H9 (cell line): ENCODE measurements at regions not wholly inside any gene's neighbourhood (a gene's known extent, or its start where the extent isn't known, plus 50 kb on each side); places are given as distances from the start of the nearest gene placed in this dataset.

Source experiments
- DNase-seq: peaks from one replicate; pipeline ENCODE4 v3.0.0-alpha.2; 2017
- H2AFZ ChIP-seq: one replicate; pipeline ENCODE4 v1.6.1; 2013; ENCODE audit warnings: mild to moderate bottlenecking, low read length, control low read depth, moderate library complexity
- H2AK5ac ChIP-seq: 2 replicates; pipeline ENCODE4 v1.6.1; 2013; ENCODE audit warnings: low read length, control low read depth, mixed read lengths; ENCODE audit not compliant: insufficient read length
- H2BK120ac ChIP-seq: one replicate; pipeline ENCODE4 v1.6.1; 2013; ENCODE audit warnings: low read depth, mild to moderate bottlenecking, low read length, control low read depth, inconsistent platforms; ENCODE audit not compliant: poor library complexity, severe bottlenecking
- H2BK12ac ChIP-seq: 2 replicates; pipeline ENCODE4 v1.6.1; 2013; ENCODE audit warnings: low read length, control low read depth, mixed read lengths, low read depth; ENCODE audit not compliant: insufficient read length
- H2BK15ac ChIP-seq: 2 replicates; pipeline ENCODE4 v1.6.1; 2013; ENCODE audit warnings: low read depth, low read length, control low read depth
- H2BK20ac ChIP-seq: one replicate; pipeline ENCODE4 v1.6.1; 2013; ENCODE audit warnings: low read depth, mild to moderate bottlenecking, low read length, control low read depth, inconsistent platforms; ENCODE audit not compliant: poor library complexity, severe bottlenecking
- H2BK5ac ChIP-seq: 2 replicates; pipeline ENCODE4 v1.6.1; 2013; ENCODE audit warnings: low read length, control low read depth, mixed read lengths; ENCODE audit not compliant: insufficient read length
- H3K14ac ChIP-seq: 2 replicates; pipeline ENCODE4 v1.6.1; 2013; ENCODE audit warnings: low read length, control low read depth; ENCODE audit not compliant: insufficient read depth
- H3K18ac ChIP-seq: 2 replicates; pipeline ENCODE4 v1.6.1; 2013; ENCODE audit warnings: low read depth, mild to moderate bottlenecking, mixed read lengths, low read length, control low read depth; ENCODE audit not compliant: insufficient read length
- H3K23ac ChIP-seq: 2 replicates; pipeline ENCODE4 v1.6.1; 2013; ENCODE audit warnings: low read length, control low read depth, mixed read lengths, low read depth; ENCODE audit not compliant: insufficient read length
- H3K23me2 ChIP-seq: 2 replicates; pipeline ENCODE4 v1.6.1; 2013; ENCODE audit warnings: low read depth, mild to moderate bottlenecking, mixed read lengths, low read length, control low read depth; ENCODE audit not compliant: insufficient read length, poor library complexity, severe bottlenecking
- H3K27ac ChIP-seq: 2 replicates; pipeline ENCODE4 v1.5.1; 2013; ENCODE audit warnings: low read length, control low read depth, mixed read lengths, low read depth; ENCODE audit not compliant: insufficient read length
- H3K27me3 ChIP-seq: 2 replicates; pipeline ENCODE4 v1.6.1; 2013; ENCODE audit warnings: low read length, control low read depth, inconsistent platforms; ENCODE audit not compliant: insufficient read depth
- H3K4ac ChIP-seq: 2 replicates; pipeline ENCODE4 v1.6.1; 2013; ENCODE audit warnings: low read depth, mild to moderate bottlenecking, control low read depth, inconsistent platforms, low read length, moderate library complexity
- H3K4me1 ChIP-seq: 2 replicates; pipeline ENCODE4 v1.6.1; 2013; ENCODE audit warnings: low read length, control low read depth, inconsistent platforms; ENCODE audit not compliant: insufficient read depth
- H3K4me2 ChIP-seq: 2 replicates; pipeline ENCODE4 v1.6.1; 2013; ENCODE audit warnings: low read length, control low read depth, mixed read lengths; ENCODE audit not compliant: insufficient read length, insufficient read depth
- H3K56ac ChIP-seq: 2 replicates; pipeline ENCODE4 v1.6.1; 2013; ENCODE audit warnings: low read depth, mild to moderate bottlenecking, mixed read lengths, low read length, control low read depth; ENCODE audit not compliant: insufficient read length
- H3K79me1 ChIP-seq: 2 replicates; pipeline ENCODE4 v1.6.1; 2013; ENCODE audit warnings: low read depth, mild to moderate bottlenecking, moderate library complexity, low read length, control low read depth, inconsistent platforms; ENCODE audit not compliant: insufficient read depth, poor library complexity, severe bottlenecking
- H3K79me2 ChIP-seq: 2 replicates; pipeline ENCODE4 v1.6.1; 2013; ENCODE audit warnings: low read length, control low read depth, inconsistent platforms; ENCODE audit not compliant: insufficient read depth
- H3K9ac ChIP-seq: 2 replicates; pipeline ENCODE4 v1.6.1; 2013; ENCODE audit warnings: low read length, control low read depth, mixed read lengths; ENCODE audit not compliant: insufficient read length; ENCODE audit errors: extremely low read depth
- H3K9me3 ChIP-seq: one replicate; pipeline ENCODE4 v1.6.1; 2013; ENCODE audit warnings: low read depth, low read length, inconsistent platforms; ENCODE audit not compliant: control insufficient read depth
- H3T11ph ChIP-seq: one replicate; pipeline ENCODE4 v1.6.1; 2013; ENCODE audit warnings: mild to moderate bottlenecking, low read length, control low read depth, inconsistent platforms
- H4K20me1 ChIP-seq: one replicate; pipeline ENCODE4 v1.6.1; 2013; ENCODE audit not compliant: control insufficient read depth, insufficient read length, insufficient read depth
- H4K5ac ChIP-seq: 2 replicates; pipeline ENCODE4 v1.6.1; 2013; ENCODE audit warnings: low read depth, mild to moderate bottlenecking, mixed read lengths, low read length, control low read depth; ENCODE audit not compliant: insufficient read length
- H4K8ac ChIP-seq: replicated peaks from 2 replicates; pipeline ENCODE4 v1.6.1; 2013; ENCODE audit warnings: low read length, control low read depth, mixed read lengths, low read depth; ENCODE audit not compliant: insufficient read length
- H4K91ac ChIP-seq: 2 replicates; pipeline ENCODE4 v1.6.1; 2013; ENCODE audit warnings: low read depth, mild to moderate bottlenecking, moderate library complexity, mixed read lengths, low read length, control low read depth; ENCODE audit not compliant: insufficient read length
- H3K27ac Mint-ChIP-seq, 3 experiments: 2 replicates in 2 of 3; 3 replicates in 1 of 3; pipeline ENCODE4 v1.8.0; 2020 to 2021; ENCODE audit warnings: mixed read lengths in 3 of 3, mild to moderate bottlenecking in 1 of 3, moderate library complexity in 1 of 3
- H3K27me3 Mint-ChIP-seq: 2 replicates; pipeline ENCODE4 v1.8.0; 2021; ENCODE audit warnings: low read depth, mild to moderate bottlenecking, moderate library complexity, mixed read lengths
- H3K36me3 Mint-ChIP-seq, 3 experiments: 2 replicates in 2 of 3; 3 replicates in 1 of 3; pipeline ENCODE4 v1.8.0; 2020 to 2021; ENCODE audit warnings: low read depth in 3 of 3, mixed read lengths in 3 of 3; ENCODE audit not compliant: insufficient read depth in 1 of 3
- H3K4me1 Mint-ChIP-seq, 2 experiments: 2 replicates each; pipeline ENCODE4 v1.8.0; 2020; ENCODE audit warnings: mixed read lengths in 2 of 2
- H3K4me3 Mint-ChIP-seq, 2 experiments: 2 replicates in 1 of 2; 3 replicates in 1 of 2; pipeline ENCODE4 v1.8.0; 2020 to 2021; ENCODE audit warnings: mild to moderate bottlenecking in 2 of 2, mixed read lengths in 2 of 2, moderate library complexity in 1 of 2
- H3K9me3 Mint-ChIP-seq, 2 experiments: 2 replicates in 1 of 2; 3 replicates in 1 of 2; pipeline ENCODE4 v1.8.0; 2020; ENCODE audit warnings: mild to moderate bottlenecking in 2 of 2, mixed read lengths in 2 of 2, moderate library complexity in 1 of 2
- WGBS: extraction: QIAGEN DNeasy Blood & Tissue Kit; methylation state at CpG from one replicate; pipeline ENCODE4 v1.1.7; 2013; ENCODE audit warnings: missing lambda C conversion rate, low lambda C conversion rate, mixed read lengths; ENCODE audit not compliant: insufficient read length; ENCODE audit errors: extremely low coverage; 5-methylcytosine and 5-hydroxymethylcytosine counted together
- TF ChIP-seq, protein P1 (sequence below): fragments of 200-600 bp; sonication (generic); conservative IDR thresholded peaks from 3 replicates; pipeline ENCODE4 v1.8.0; 2021; ENCODE audit warnings: antibody characterized with exemption, mild to moderate bottlenecking

DNA sequence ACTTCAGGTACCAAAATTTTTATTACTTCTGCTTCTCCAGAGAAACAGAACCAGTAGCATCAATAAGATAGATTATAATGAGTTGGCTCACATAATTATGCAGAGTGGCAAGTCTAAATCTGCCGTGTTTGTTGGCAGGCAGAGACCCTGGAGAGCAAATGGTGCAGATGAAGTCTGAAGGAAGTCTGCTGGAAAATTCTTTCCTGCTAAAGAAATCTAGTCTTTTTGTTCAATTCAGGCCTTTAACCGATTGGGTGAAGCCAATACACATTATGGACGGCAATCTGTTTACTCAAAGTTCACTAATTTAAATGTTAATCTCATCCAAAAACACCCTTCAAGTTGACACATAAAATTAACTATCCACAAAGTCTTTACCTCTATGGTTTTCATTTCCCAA is 156.0 kb downstream of the TBX22 start:
- no peak overlapping the region for H2AFZ ChIP-seq
- Mint-ChIP-seq H3K4me1 (no peaks in the 10 kb centered on the region), H3K9me3 (peaks cover 77 to 81% of the 10 kb centered on the region in 2 experiments), H3K27me3 (no peaks in the 10 kb centered on the region), H3K36me3 (peaks cover 0 to 4% (median 0%) of the 10 kb centered on the region in 3 experiments; a peak in 2 of 7 replicates), H3K4me3 (no peak overlapping the region), H3K27ac (no peak overlapping the region)
- no peak overlapping the region for H2AK5ac ChIP-seq
- no peak overlapping the region for H2BK5ac ChIP-seq
- no peak for DNase-seq
- H3T11ph ChIP-seq, result no peak overlapping the region
- H2BK20ac ChIP-seq, result no peak overlapping the region
- no peak overlapping the region for H4K91ac ChIP-seq
- no peak overlapping the region for H4K5ac ChIP-seq
- H3K23me2 ChIP-seq, result no peaks in the 10 kb centered on the region
- H3K79me1 ChIP-seq, result no peaks in the 10 kb centered on the region
- no peak overlapping the region for H3K4ac ChIP-seq
- no peaks in the 10 kb centered on the region for H3K4me1 ChIP-seq
- H2BK12ac ChIP-seq, result no peak overlapping the region
- no peak overlapping the region for H2BK120ac ChIP-seq
- no peaks in the 10 kb centered on the region for H3K79me2 ChIP-seq
- H3K14ac ChIP-seq, result no peak overlapping the region
- H3K27me3 ChIP-seq, result no peaks in the 10 kb centered on the region
- no peak overlapping the region for H3K23ac ChIP-seq
- no peak overlapping the region for H3K9ac ChIP-seq
- H3K27ac ChIP-seq, result no peak overlapping the region
- H2BK15ac ChIP-seq, result no peak overlapping the region
- H3K4me2 ChIP-seq, result no peak overlapping the region
- no peaks in the 10 kb centered on the region for H4K20me1 ChIP-seq
- no peak overlapping the region for H3K18ac ChIP-seq
- peaks cover 21% of the 10 kb centered on the region for H3K9me3 ChIP-seq
- H4K8ac ChIP-seq, result no peak overlapping the region
- no CpG with 5 or more reads among the region's 3 CpGs for WGBS
- TF ChIP-seq, protein P1, sequence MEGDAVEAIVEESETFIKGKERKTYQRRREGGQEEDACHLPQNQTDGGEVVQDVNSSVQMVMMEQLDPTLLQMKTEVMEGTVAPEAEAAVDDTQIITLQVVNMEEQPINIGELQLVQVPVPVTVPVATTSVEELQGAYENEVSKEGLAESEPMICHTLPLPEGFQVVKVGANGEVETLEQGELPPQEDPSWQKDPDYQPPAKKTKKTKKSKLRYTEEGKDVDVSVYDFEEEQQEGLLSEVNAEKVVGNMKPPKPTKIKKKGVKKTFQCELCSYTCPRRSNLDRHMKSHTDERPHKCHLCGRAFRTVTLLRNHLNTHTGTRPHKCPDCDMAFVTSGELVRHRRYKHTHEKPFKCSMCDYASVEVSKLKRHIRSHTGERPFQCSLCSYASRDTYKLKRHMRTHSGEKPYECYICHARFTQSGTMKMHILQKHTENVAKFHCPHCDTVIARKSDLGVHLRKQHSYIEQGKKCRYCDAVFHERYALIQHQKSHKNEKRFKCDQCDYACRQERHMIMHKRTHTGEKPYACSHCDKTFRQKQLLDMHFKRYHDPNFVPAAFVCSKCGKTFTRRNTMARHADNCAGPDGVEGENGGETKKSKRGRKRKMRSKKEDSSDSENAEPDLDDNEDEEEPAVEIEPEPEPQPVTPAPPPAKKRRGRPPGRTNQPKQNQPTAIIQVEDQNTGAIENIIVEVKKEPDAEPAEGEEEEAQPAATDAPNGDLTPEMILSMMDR, result no peak
- H3K56ac ChIP-seq, result no peak overlapping the region
